ENCODE measurements at regions not wholly inside any gene's neighbourhood (a gene's known extent, or its start where the extent isn't known, plus 50 kb on each side); places are given as distances from the start of the nearest gene placed in this dataset.
A peak's percentile ranks its signal among the peaks of the same experiment; 100 is the strongest.

DNA sequence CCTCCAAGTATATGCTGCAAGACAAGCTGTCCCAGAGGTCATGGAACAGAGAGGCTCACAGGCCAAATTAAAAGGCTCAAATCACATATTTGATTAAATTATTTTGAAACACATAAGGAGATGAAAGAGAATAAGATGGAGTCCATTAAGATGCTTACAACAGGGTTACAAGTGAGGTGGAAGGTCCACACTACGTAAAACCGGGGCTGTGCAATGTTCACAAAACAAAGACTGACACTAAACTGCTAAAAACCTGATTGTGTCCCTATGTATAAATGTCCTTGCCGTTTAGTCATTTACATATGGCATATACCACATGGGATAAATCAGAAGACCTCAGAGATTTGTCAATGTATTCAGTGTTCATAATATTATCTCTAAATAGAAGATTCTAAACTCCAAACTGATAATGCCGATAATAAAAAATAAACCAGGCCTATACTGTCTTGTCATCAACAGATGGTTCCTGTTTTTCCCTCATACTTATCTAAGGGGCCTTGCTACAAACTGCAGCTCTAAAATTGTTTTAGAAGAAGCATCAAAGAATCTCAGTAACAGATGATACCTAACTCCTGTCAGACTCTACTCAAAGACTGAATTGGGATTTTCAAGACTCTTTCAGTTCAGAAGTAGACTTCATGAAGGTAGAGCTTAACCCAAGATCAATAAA lies 51.8 kb upstream of the RIPOR2 start:
- H3K27me3 ChIP-seq (replicated peaks in 2 of 5; ENCODE audit: control insufficient read depth in 4 of 5, insufficient read depth in 5 of 5, low read length in 4 of 5): no peaks in the 10 kb centered on the region
- H3K4me3 ChIP-seq (ENCODE audit: control insufficient read depth in 1 of 7, extremely low read depth in 1 of 7, insufficient read depth in 4 of 7, low read depth in 2 of 7, low read length in 6 of 7): no peak overlapping the region
- POLR2A ChIA-PET: no interaction called here
- WGBS (ENCODE audit: insufficient coverage): 95% methylated on average over 2 of the region's 4 CpGs
- no peak overlapping the region for H3K27ac ChIP-seq (ENCODE audit: insufficient read depth in 1 of 2, low read depth in 1 of 2, low read length in 2 of 2, poor library complexity in 1 of 2, severe bottlenecking in 2 of 2)
- CTCF ChIA-PET: interaction anchor here (0.6 to 2.0 kb wide), 10 partner anchors 16 to 130 kb away, joined by 3 to 10 read pairs (median 4); partner anchors contain the start of gene RIPOR2
- H3K4me1 ChIP-seq (ENCODE audit: control extremely low read depth in 1 of 4, control insufficient read depth in 4 of 4, insufficient read depth in 4 of 4, low read length in 3 of 4): peaks cover 6 to 18% (median 11%) of the 10 kb centered on the region in 4 experiments
- peaks cover 0 to 2% (median 0%) of the 10 kb centered on the region in 5 experiments for H3K9me3 ChIP-seq (ENCODE audit: control extremely low read depth in 1 of 5, control insufficient read depth in 4 of 5, insufficient read depth in 2 of 5, low read depth in 1 of 5, low read length in 4 of 5)
- peaks cover 7 to 26% (median 14%) of the 10 kb centered on the region in 4 experiments for H3K36me3 ChIP-seq (ENCODE audit: control insufficient read depth in 4 of 4, insufficient read depth in 4 of 4, low read length in 3 of 4)
- DNase-seq: peak in 2 of 3 donors; percentile 50 to 68

DNA sequence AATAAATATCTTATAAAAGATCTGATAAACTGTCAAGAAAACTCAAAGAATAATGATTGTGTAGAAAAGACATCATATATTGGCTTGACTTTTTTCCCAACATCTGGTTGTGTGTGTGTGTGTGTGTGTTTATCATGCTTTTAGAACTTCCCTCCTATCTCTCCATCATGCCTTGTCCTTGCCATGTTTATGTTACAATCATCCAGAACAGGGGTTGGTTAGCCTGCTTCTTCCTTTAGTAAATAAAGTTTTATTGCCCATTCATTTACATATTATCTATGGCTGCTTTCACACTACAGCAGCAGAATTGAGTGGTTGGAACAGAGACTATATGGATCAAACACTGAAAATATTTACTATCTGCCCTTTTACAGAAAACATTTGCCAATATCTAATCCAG lies 52.8 kb upstream of the RIPOR2 start:
- Histone ChIP-seq H3K36me3 (ENCODE audit: control insufficient read depth in 4 of 4, insufficient read depth in 4 of 4, low read length in 3 of 4) (peaks cover 7 to 26% (median 18%) of the 10 kb centered on the region in 4 experiments), H3K27me3 (replicated peaks in 2 of 5; ENCODE audit: control insufficient read depth in 4 of 5, insufficient read depth in 5 of 5, low read length in 4 of 5) (no peaks in the 10 kb centered on the region), H3K4me1 (ENCODE audit: control extremely low read depth in 1 of 4, control insufficient read depth in 4 of 4, insufficient read depth in 4 of 4, low read length in 3 of 4) (peaks cover 6 to 18% (median 11%) of the 10 kb centered on the region in 4 experiments), H3K27ac (ENCODE audit: insufficient read depth in 1 of 2, low read depth in 1 of 2, low read length in 2 of 2, poor library complexity in 1 of 2, severe bottlenecking in 2 of 2) (no peak overlapping the region), H3K9me3 (ENCODE audit: control extremely low read depth in 1 of 5, control insufficient read depth in 4 of 5, insufficient read depth in 2 of 5, low read depth in 1 of 5, low read length in 4 of 5) (peaks cover 0 to 2% (median 0%) of the 10 kb centered on the region in 5 experiments), H3K4me3 (ENCODE audit: control insufficient read depth in 1 of 7, extremely low read depth in 1 of 7, insufficient read depth in 4 of 7, low read depth in 2 of 7, low read length in 6 of 7) (no peak overlapping the region)
- ChIA-PET POLR2A (no interaction called here), CTCF (interaction anchor here (0.7 to 4.4 kb wide), 7 partner anchors 16 to 131 kb away, joined by 3 to 39 read pairs (median 6); partner anchors contain the start of gene RIPOR2)
- no peak for DNase-seq

DNA sequence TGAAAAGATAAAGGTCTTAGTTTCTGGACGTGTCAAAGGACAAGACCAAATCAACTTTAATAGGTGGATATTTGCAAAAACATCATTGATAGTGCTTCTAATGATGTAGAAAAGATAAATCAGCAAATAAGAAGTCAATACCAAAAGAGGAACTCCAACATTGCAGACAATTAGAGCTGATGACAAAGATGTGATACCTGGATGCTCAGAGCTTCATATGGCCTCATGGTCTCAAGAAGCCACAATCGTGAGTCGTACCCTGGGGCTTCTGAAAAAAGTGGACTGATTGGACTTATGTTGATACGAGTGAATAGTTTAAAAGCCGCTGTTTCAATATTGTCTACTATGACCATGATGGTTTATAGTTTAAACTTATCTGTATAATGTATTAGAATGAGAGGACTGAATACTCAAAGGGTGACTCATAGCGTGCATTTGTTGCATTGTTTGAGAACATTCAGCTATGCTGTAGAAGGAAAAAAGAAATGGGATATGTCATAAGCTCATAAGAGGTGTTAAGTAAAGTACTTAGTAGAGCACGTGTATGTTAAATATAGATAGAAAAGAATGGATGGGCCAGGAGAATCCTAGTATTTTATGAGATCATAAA lies 54.6 kb upstream of the RIPOR2 start:
- peak in 1 of 3 donors; percentile 61 for DNase-seq
- Histone ChIP-seq H3K4me1 (ENCODE audit: control extremely low read depth in 1 of 4, control insufficient read depth in 4 of 4, insufficient read depth in 4 of 4, low read length in 3 of 4) (peaks cover 6 to 18% (median 12%) of the 10 kb centered on the region in 4 experiments), H3K9me3 (ENCODE audit: control extremely low read depth in 1 of 5, control insufficient read depth in 4 of 5, insufficient read depth in 2 of 5, low read depth in 1 of 5, low read length in 4 of 5) (peaks cover 0 to 2% (median 0%) of the 10 kb centered on the region in 5 experiments), H3K27ac (ENCODE audit: insufficient read depth in 1 of 2, low read depth in 1 of 2, low read length in 2 of 2, poor library complexity in 1 of 2, severe bottlenecking in 2 of 2) (no peak overlapping the region), H3K4me3 (ENCODE audit: control insufficient read depth in 1 of 7, extremely low read depth in 1 of 7, insufficient read depth in 4 of 7, low read depth in 2 of 7, low read length in 6 of 7) (no peak overlapping the region), H3K36me3 (ENCODE audit: control insufficient read depth in 4 of 4, insufficient read depth in 4 of 4, low read length in 3 of 4) (peaks cover 13 to 28% (median 21%) of the 10 kb centered on the region in 4 experiments), H3K27me3 (replicated peaks in 2 of 5; ENCODE audit: control insufficient read depth in 4 of 5, insufficient read depth in 5 of 5, low read length in 4 of 5) (no peaks in the 10 kb centered on the region)
- ChIA-PET POLR2A (no interaction called here), CTCF (interaction anchor here (0.9 to 4.4 kb wide), 30 partner anchors 9 to 137 kb away, joined by 3 to 55 read pairs (median 10); partner anchors contain the start of gene RIPOR2)
- WGBS (ENCODE audit: insufficient coverage): 96% methylated on average over 6 of the region's 7 CpGs

DNA sequence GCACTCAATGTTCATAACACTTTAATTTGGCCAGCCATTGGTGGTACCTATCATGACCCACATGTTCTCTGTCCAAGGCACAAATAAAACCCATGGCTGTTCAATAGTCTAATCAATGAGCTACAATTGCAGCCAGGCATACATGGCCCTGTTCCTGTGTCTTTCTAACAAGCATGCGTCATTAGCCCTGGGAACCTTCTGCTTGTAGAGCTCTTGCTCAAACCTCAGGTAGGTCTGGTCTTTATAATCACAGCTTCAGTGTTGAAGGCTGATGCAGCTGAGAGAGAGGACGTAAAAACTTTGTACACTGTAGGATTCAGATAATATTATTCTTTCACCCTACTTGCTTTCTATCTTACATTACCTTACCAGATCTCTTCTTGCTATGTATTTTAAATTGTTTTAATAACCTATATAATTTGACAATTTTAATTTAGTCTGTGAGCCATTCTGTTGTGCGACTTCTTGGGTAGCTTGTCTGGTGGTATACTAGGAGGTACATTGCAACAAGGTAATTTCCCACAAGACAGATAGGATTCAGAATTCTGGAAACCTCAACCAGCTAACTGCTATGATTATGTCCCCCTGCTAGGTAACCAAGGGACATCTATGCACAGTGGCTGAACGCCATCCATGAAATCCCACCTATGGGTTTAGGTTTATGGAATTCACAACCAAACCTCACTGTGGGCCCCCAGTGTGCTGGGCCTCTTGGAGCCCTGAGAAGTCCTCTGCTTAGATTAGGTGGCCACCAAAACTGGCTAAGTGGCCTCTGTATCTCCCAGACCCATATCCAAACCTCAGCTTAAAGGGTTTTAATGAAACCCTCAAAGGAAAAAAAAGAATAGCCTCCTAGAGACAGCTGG lies 55.4 kb upstream of the RIPOR2 start:
- H3K36me3 ChIP-seq (ENCODE audit: control insufficient read depth in 4 of 4, insufficient read depth in 4 of 4, low read length in 3 of 4): peaks cover 9 to 24% (median 17%) of the 10 kb centered on the region in 4 experiments
- H3K4me1 ChIP-seq (ENCODE audit: control extremely low read depth in 1 of 4, control insufficient read depth in 4 of 4, insufficient read depth in 4 of 4, low read length in 3 of 4): peaks cover 9 to 20% (median 14%) of the 10 kb centered on the region in 4 experiments
- no peak overlapping the region for H3K27ac ChIP-seq (ENCODE audit: insufficient read depth in 1 of 2, low read depth in 1 of 2, low read length in 2 of 2, poor library complexity in 1 of 2, severe bottlenecking in 2 of 2)
- H3K27me3 ChIP-seq (replicated peaks in 2 of 5; ENCODE audit: control insufficient read depth in 4 of 5, insufficient read depth in 5 of 5, low read length in 4 of 5): no peaks in the 10 kb centered on the region
- ChIA-PET POLR2A (interaction anchor here (0.5 to 0.6 kb wide), 2 partner anchors 12 to 17 kb away, joined by 3 read pairs; no protein-coding TSS in a partner anchor), CTCF (interaction anchor here (0.7 to 4.4 kb wide), 57 partner anchors 10 to 145 kb away, joined by 3 to 55 read pairs (median 6); partner anchors contain the start of gene RIPOR2)
- DNase-seq: no peak
- 95% methylated on average over 2 of the region's 4 CpGs for WGBS (ENCODE audit: insufficient coverage)
- H3K4me3 ChIP-seq (ENCODE audit: control insufficient read depth in 1 of 7, extremely low read depth in 1 of 7, insufficient read depth in 4 of 7, low read depth in 2 of 7, low read length in 6 of 7): peak overlapping the region in 1 of 7 experiments; percentile 8
- H3K9me3 ChIP-seq (ENCODE audit: control extremely low read depth in 1 of 5, control insufficient read depth in 4 of 5, insufficient read depth in 2 of 5, low read depth in 1 of 5, low read length in 4 of 5): peaks cover 0 to 2% (median 0%) of the 10 kb centered on the region in 5 experiments

DNA sequence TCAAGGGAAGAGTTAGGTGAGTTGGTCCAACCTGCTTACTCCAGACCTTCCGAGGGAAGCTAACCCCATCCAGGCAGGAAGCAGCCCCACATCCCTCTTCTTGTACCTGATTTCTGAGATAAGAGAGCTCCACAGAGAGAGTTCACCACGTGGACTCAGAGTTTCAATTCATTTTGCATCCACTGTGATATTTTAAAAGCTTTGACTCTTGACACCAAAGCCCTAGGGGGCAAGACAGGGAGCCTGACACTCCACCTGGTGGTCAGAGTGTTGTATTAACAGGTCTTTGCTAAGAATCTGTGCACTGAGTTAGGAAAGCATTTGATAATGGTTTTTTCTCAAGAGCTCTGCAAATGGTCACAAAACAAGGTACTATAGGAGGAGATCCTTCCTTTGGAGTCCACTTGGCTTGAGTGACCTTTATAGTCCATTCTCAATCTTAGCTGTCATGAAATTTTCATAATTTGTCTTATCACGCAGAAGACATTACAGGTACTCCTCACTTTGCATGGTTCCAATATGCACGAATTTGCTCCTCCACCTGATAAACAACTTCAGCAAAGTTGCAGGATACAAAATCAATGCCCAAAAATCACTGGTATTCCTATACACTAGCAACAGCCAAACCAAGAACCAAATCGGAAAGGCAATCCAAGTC lies 56.2 kb upstream of the RIPOR2 start:
- 47% methylated on average over 4 of the region's 5 CpGs for WGBS (ENCODE audit: insufficient coverage)
- Histone ChIP-seq H3K4me3 (ENCODE audit: control insufficient read depth in 1 of 7, extremely low read depth in 1 of 7, insufficient read depth in 4 of 7, low read depth in 2 of 7, low read length in 6 of 7) (peak overlapping the region in 1 of 7 experiments; percentile 8), H3K4me1 (ENCODE audit: control extremely low read depth in 1 of 4, control insufficient read depth in 4 of 4, insufficient read depth in 4 of 4, low read length in 3 of 4) (peaks cover 12 to 26% (median 22%) of the 10 kb centered on the region in 4 experiments), H3K9me3 (ENCODE audit: control extremely low read depth in 1 of 5, control insufficient read depth in 4 of 5, insufficient read depth in 2 of 5, low read depth in 1 of 5, low read length in 4 of 5) (peaks cover 0 to 2% (median 0%) of the 10 kb centered on the region in 5 experiments), H3K36me3 (ENCODE audit: control insufficient read depth in 4 of 4, insufficient read depth in 4 of 4, low read length in 3 of 4) (peaks cover 9 to 23% (median 16%) of the 10 kb centered on the region in 4 experiments), H3K27ac (ENCODE audit: insufficient read depth in 1 of 2, low read depth in 1 of 2, low read length in 2 of 2, poor library complexity in 1 of 2, severe bottlenecking in 2 of 2) (no peak overlapping the region), H3K27me3 (replicated peaks in 2 of 5; ENCODE audit: control insufficient read depth in 4 of 5, insufficient read depth in 5 of 5, low read length in 4 of 5) (no peaks in the 10 kb centered on the region)
- ChIA-PET POLR2A (interaction anchor here (0.5 to 0.6 kb wide), 3 partner anchors 12 to 661 kb away, joined by 3 read pairs; no protein-coding TSS in a partner anchor), CTCF (interaction anchor here (0.7 to 4.4 kb wide), 54 partner anchors 9 to 146 kb away, joined by 3 to 55 read pairs (median 6); partner anchors contain the start of gene RIPOR2)
- peak; percentile 75 to 89 (median 88) for DNase-seq

DNA sequence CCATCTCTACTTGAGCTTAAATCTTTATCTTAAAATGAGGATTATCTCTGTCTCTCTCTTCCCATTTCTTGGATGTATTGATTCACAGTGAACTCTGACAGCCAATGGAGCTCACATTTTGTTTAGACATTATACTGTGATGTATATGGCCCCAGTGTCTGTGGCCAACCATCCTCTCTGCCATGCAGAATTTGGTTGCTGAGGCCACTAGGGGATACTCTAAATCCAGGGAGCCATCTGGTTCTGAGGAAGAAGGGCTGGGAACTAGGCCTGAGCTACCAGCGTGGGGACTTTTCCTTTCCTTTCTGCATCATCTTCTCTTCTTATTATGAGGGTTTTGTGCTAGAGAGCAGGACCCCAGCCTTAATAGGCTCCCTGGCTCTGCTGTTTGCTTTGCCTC lies 59.1 kb upstream of the RIPOR2 start:
- H3K27ac ChIP-seq (ENCODE audit: insufficient read depth in 1 of 2, low read depth in 1 of 2, low read length in 2 of 2, poor library complexity in 1 of 2, severe bottlenecking in 2 of 2): no peak overlapping the region
- peaks cover 6 to 18% (median 12%) of the 10 kb centered on the region in 4 experiments for H3K36me3 ChIP-seq (ENCODE audit: control insufficient read depth in 4 of 4, insufficient read depth in 4 of 4, low read length in 3 of 4)
- H3K4me3 ChIP-seq (ENCODE audit: control insufficient read depth in 1 of 7, extremely low read depth in 1 of 7, insufficient read depth in 4 of 7, low read depth in 2 of 7, low read length in 6 of 7): no peak overlapping the region
- WGBS (ENCODE audit: insufficient coverage): no CpG with 5 or more reads among the region's 1 CpG
- POLR2A ChIA-PET: interaction anchor here (0.5 kb wide), 1 partner anchor 69 kb away, joined by 5 read pairs; no protein-coding TSS in a partner anchor
- CTCF ChIA-PET: interaction anchor here (0.7 to 2.8 kb wide), 12 partner anchors 10 to 138 kb away, joined by 3 to 8 read pairs (median 4); no protein-coding TSS in a partner anchor
- H3K4me1 ChIP-seq (ENCODE audit: control extremely low read depth in 1 of 4, control insufficient read depth in 4 of 4, insufficient read depth in 4 of 4, low read length in 3 of 4): peaks cover 24 to 48% (median 39%) of the 10 kb centered on the region in 4 experiments
- no peak for DNase-seq
- no peaks in the 10 kb centered on the region for H3K27me3 ChIP-seq (replicated peaks in 2 of 5; ENCODE audit: control insufficient read depth in 4 of 5, insufficient read depth in 5 of 5, low read length in 4 of 5)
- no peaks in the 10 kb centered on the region for H3K9me3 ChIP-seq (ENCODE audit: control extremely low read depth in 1 of 5, control insufficient read depth in 4 of 5, insufficient read depth in 2 of 5, low read depth in 1 of 5, low read length in 4 of 5)

All from common myeloid progenitor, CD34-positive (primary cell).